ENCODE measurements at regions not wholly inside any gene's neighbourhood (a gene's known extent, or its start where the extent isn't known, plus 50 kb on each side); places are given as distances from the start of the nearest gene placed in this dataset.

DNA sequence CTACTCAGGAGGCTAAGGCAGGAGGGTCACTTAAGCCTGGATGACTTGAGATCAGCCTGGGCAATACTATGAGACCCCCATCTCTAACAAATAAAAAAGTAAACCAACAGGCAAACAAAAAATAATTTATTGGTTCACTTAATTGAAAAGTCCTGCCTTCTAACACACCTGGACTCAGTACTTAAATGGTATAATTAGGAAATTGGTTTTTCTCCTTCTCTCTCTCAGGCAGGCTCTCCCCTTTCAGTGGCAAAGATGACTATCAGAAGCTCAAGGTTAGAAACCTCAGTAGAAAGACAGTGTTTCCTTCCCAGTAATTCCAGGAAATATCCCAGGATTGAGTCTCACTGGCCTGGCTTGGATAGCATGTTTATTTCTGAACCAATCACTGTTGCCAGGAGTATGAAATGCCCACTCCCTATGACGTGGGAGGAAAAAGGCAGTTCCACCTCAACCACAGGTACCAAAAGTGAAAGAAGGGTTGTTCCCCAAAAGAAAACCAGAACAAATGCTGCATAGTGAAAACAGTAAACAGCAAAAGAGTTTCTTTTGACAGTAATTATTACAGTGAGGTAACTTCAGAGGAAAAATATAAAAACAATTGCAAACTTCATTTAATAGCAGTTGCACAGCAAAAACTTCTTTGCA, 56.3 kb upstream of the SOX6 start:
- DNase-seq, result no peak

DNA sequence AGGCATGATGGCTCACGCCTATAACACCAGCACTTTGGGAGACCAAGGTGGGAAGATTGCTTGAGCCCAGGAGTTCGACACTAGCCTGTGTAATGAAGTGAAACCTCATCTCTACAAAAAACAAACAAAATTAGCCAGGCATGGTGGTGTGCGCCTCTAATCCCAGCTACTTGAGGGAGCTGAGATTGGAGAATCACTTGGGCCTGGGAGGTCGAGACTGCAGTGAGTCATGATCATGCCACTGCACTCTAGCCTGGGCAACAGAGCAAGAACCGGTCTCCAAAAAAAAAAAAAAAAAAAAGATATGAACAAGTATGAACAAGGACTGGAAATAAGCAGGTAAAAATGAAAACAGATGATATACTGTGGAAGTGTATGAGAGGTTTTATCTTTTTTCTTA, 54.1 kb upstream of the SOX6 start:
- no peak for DNase-seq

DNA sequence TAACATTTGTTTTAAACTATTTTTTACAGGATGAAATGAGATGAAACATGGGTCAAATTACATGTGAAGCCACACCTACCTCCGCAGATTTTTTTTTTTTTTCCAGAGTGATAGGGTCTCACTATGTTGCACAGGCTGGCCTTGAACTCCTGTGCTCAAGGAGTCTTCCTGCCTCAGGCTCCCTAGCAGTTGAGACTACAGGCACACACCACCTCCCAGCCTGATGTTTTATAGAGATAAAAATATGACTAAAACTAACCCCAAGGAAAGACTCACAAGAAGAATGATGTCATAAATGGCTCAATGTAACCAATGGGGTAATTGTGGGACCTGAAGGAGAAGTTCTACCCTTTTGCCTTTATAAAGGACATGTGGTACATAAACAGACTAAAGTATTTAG, 52.3 kb upstream of the SOX6 start:
- no peak for DNase-seq

DNA sequence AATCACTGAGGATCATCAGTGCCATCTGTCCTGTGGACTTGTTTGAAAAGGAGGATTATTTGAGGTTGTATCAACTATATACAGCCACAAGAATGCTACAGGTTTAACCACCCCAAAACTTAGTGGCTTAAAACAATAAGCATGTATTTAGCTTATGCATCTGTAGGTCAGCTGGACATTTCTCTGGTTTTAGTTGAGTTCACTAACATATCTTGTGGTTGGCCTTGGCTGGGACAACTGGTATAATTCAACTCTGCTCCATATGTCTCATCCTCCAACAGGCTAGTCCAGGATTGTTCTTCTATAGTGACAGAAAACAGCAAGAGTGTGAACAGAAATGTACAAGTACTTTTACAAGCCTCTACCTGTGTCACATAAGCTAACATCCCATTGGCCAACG, 49.9 kb upstream of the SOX6 start:
- no peak for DNase-seq

Measured in CD4-positive, alpha-beta T cell treated with Interleukin-6 for 4 hours (primary cell).